ENCODE measurements at regions not wholly inside any gene's neighbourhood (a gene's known extent, or its start where the extent isn't known, plus 50 kb on each side); places are given as distances from the start of the nearest gene placed in this dataset.

DNA sequence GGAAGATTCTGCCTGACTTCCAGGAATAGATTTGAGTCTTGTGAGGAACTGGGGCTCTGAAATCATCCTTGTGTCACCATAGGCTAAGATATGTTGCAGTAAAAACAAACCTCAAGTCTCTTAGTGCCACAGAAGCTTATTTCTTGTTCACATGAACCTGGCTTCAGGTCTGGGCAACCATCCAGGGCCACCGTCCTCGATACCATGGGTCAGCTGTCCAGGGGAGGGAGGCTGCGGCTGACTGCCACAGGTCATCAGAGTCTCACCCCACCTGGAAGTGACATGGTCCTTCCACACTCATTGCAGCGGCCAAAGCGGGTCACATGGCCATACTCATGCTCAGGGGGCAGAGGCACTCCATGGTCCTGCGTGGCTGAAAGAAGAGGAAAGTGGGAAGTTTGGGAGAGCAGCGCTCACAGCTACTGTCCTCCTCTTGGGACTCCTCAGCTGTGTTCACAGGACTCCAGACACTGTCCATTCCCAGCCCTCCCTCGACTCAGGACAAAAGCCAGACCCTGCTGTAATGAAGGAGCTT is 284.5 kb downstream of the CBLN1 start:
- Mint-ChIP-seq H3K4me3 (ENCODE audit: low read depth) (no peak overlapping the region), H3K27ac (no peak overlapping the region), H3K27me3 (ENCODE audit: low read depth) (no peaks in the 10 kb centered on the region), H3K9me3 (no peaks in the 10 kb centered on the region), H3K4me1 (ENCODE audit: low read depth) (no peaks in the 10 kb centered on the region), H3K36me3 (ENCODE audit: low read depth) (no peaks in the 10 kb centered on the region)
- DNase-seq (ENCODE audit: low spot score), result no peak
- intact Hi-C loops (cut with micrococcal nuclease), result no loop called here

DNA sequence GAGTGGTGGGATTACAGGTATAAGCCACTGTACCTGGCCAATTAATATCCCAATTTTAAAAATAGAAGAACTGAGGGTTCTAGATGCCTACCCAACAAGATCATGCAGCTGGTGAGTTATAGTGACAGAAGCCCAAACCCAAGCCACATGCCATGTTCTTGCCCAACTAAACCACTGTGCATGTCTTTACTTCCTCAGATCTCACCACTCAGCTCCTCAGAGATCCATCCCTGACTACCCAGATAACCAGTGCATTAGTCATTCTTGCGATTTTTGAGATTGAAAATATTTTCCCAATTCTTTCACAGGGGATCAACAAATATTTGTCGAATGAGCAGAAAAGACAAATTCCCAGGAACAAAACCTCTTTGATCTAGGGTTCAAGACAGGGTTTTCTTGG is 303.1 kb downstream of the CBLN1 start:
- Mint-ChIP-seq H3K36me3 (ENCODE audit: low read depth) (no peaks in the 10 kb centered on the region), H3K9me3 (peaks cover 8% of the 10 kb centered on the region), H3K4me1 (ENCODE audit: low read depth) (no peaks in the 10 kb centered on the region), H3K27me3 (ENCODE audit: low read depth) (no peaks in the 10 kb centered on the region), H3K4me3 (ENCODE audit: low read depth) (no peak overlapping the region), H3K27ac (no peak overlapping the region)
- no peak for DNase-seq (ENCODE audit: low spot score)
- intact Hi-C loops (cut with micrococcal nuclease), result no loop called here

DNA sequence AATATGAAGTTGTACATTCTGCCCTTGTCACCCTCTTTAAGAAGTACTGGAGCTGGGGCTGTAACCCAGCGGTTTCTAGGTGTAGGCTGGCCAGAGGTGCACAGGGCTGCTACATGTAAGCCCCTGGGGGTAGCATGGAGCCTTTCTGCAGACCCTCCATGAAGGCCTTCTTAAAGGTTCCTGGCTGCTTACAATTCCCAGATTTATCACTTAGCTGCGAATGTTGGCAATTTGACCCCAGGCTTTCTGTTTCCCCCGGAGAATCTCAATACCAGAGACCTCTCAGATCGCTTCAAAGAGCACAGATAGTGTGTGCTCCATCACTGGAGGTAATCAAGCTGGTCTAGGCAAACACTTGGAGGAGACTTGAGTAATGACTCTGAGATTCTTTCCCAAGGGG is 309.4 kb downstream of the CBLN1 start:
- no peaks in the 10 kb centered on the region for H3K4me1 Mint-ChIP-seq (ENCODE audit: low read depth)
- peaks cover 7% of the 10 kb centered on the region for H3K9me3 Mint-ChIP-seq
- no peak for DNase-seq (ENCODE audit: low spot score)
- H3K27ac Mint-ChIP-seq, result no peak overlapping the region
- H3K36me3 Mint-ChIP-seq (ENCODE audit: low read depth), result no peaks in the 10 kb centered on the region
- no peaks in the 10 kb centered on the region for H3K27me3 Mint-ChIP-seq (ENCODE audit: low read depth)
- intact Hi-C loops (cut with micrococcal nuclease), result no loop called here
- no peak overlapping the region for H3K4me3 Mint-ChIP-seq (ENCODE audit: low read depth)

DNA sequence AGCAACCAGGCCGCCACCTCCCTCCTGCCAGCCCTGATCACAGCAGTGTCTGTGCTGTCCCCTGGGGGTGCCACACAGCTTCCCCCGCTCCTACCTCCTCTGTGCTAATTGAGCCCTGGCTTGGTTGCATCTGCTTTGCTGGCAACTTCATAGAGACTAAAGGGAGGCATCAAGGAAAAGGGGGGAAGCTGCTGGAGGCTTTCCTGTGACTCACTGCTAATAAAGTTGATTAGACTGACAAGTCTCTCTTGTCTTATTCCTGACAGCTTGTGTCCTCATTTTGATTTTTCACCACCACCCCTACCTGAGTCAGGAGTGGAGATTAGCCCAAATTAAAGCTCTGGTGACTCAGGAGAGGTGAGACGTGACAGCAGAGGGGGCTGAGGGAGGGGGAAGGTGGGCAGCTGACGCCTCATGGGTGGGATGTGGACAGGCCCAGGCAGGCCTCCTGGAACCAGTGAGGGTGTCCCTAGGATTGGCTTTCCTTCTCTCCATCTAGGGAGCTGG is 310.0 kb downstream of the CBLN1 start:
- H3K27ac Mint-ChIP-seq, result no peak overlapping the region
- H3K36me3 Mint-ChIP-seq (ENCODE audit: low read depth), result no peaks in the 10 kb centered on the region
- no peaks in the 10 kb centered on the region for H3K4me1 Mint-ChIP-seq (ENCODE audit: low read depth)
- intact Hi-C loops (cut with micrococcal nuclease), result no loop called here
- no peaks in the 10 kb centered on the region for H3K27me3 Mint-ChIP-seq (ENCODE audit: low read depth)
- no peak for DNase-seq (ENCODE audit: low spot score)
- peaks cover 7% of the 10 kb centered on the region for H3K9me3 Mint-ChIP-seq
- no peak overlapping the region for H3K4me3 Mint-ChIP-seq (ENCODE audit: low read depth)

DNA sequence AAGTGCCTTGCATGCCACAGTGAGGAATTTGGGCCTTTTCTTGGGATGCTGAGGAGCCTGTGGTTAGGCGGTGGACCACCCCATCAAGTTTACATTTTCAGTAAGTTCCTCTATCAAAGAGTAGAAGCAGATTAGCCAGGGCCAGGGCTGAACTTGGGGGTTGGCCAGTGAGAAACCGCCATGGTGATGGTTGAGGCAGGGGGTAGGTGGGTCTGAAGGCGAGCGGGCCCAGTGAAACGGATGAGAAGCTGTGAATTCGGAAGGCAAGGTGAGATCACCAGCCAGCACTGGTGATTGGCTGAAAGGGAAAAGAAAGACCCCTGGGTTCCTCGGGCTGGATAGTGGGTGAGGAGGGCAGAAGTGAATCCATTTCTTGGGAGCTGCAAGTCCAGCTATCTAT is 311.4 kb downstream of the CBLN1 start:
- Mint-ChIP-seq H3K36me3 (ENCODE audit: low read depth) (no peaks in the 10 kb centered on the region), H3K4me3 (ENCODE audit: low read depth) (no peak overlapping the region)
- intact Hi-C loops (cut with micrococcal nuclease), result no loop called here

DNA sequence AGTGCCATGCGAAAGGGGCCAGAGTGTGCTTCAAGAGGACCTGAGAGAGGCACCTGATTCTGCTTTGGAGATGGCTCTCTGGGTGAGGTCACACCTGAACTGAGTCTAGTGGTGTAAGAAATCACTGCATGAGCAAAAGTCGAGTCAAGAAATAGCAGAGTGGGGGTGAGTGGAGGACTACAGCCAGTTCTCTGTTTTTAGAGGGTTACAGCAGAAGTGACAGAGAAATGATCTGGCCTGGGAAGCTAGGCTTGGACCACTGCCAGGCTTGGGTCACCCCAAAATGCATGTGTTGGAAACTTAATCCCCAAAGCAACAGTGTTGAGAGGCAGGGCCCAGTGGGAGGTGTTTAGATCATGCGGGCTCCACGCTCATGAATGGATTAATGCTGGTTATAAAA is 312.0 kb downstream of the CBLN1 start:
- H3K4me3 Mint-ChIP-seq (ENCODE audit: low read depth), result no peak overlapping the region
- no peaks in the 10 kb centered on the region for H3K4me1 Mint-ChIP-seq (ENCODE audit: low read depth)
- no peak overlapping the region for H3K27ac Mint-ChIP-seq
- peaks cover 7% of the 10 kb centered on the region for H3K9me3 Mint-ChIP-seq
- no peaks in the 10 kb centered on the region for H3K36me3 Mint-ChIP-seq (ENCODE audit: low read depth)
- intact Hi-C loops (cut with micrococcal nuclease), result no loop called here
- no peak for DNase-seq (ENCODE audit: low spot score)
- no peaks in the 10 kb centered on the region for H3K27me3 Mint-ChIP-seq (ENCODE audit: low read depth)

More for the DNA sequence above, 311.4 kb downstream of the CBLN1 start:
- H3K4me1 Mint-ChIP-seq (ENCODE audit: low read depth), result no peaks in the 10 kb centered on the region
- H3K27me3 Mint-ChIP-seq (ENCODE audit: low read depth), result no peaks in the 10 kb centered on the region
- H3K27ac Mint-ChIP-seq, result no peak overlapping the region
- H3K9me3 Mint-ChIP-seq, result peaks cover 7% of the 10 kb centered on the region
- no peak for DNase-seq (ENCODE audit: low spot score)

DNA sequence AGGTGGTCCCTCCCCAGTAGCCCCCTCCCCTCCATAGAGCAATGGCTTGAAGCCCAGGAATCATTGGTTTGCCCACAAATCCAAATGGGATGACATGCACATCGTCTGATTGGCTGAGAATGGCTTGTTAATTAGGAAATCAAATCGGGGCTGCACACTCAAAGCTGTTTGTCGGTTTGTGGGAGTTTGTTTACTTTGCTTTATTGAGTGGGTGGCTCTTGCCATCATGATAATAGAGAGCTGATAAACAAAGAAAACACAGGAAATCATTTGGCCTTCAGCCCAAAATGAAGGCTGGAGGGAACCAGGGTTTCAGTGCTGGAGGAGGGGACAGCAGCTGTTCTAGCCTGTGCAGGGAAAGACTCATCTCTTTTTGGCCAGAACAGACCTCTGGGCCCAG is 316.3 kb downstream of the CBLN1 start:
- no peak overlapping the region for H3K27ac Mint-ChIP-seq
- no peaks in the 10 kb centered on the region for H3K4me1 Mint-ChIP-seq (ENCODE audit: low read depth)
- intact Hi-C loops (cut with micrococcal nuclease), result no loop called here
- peaks cover 3% of the 10 kb centered on the region for H3K9me3 Mint-ChIP-seq
- DNase-seq (ENCODE audit: low spot score), result no peak
- no peaks in the 10 kb centered on the region for H3K36me3 Mint-ChIP-seq (ENCODE audit: low read depth)
- H3K27me3 Mint-ChIP-seq (ENCODE audit: low read depth), result no peaks in the 10 kb centered on the region
- no peak overlapping the region for H3K4me3 Mint-ChIP-seq (ENCODE audit: low read depth)

DNA sequence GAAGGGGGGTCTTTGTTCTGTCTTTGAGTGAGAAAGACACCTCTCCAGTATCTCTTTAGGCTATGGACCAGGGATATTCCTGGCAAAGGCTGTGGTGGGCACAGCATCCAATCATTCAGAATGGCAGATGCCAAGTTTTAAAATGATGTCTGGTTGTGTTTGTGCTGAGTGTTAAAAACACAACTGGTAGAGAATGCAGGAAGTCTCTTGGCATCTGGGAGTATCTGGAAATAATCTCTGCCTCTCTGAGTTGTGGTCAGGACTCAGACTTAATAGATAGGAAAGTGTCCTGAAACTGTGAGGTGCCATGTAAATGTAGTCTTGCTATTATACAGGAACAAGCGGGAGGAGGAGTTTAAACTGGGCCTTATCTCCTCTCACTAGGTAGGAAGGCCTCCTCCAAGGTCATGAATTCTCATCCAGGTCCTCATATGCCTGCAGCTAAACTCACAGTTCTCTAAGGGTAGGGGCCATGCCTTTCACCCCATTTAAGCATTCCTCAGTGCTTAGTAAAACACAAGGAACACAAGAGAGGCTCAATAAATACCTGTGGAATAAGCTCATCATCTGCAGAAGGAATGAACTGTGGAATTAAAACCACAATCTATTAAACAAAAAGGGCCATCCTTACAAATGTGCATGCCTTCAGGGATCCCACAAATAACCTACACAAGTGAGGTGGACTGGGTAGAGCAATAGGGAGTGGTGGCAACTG is 317.6 kb downstream of the CBLN1 start:
- intact Hi-C loops (cut with micrococcal nuclease), result no loop called here
- no peak overlapping the region for H3K27ac Mint-ChIP-seq
- DNase-seq (ENCODE audit: low spot score), result no peak
- peaks cover 3% of the 10 kb centered on the region for H3K9me3 Mint-ChIP-seq
- no peaks in the 10 kb centered on the region for H3K4me1 Mint-ChIP-seq (ENCODE audit: low read depth)
- no peaks in the 10 kb centered on the region for H3K27me3 Mint-ChIP-seq (ENCODE audit: low read depth)
- no peaks in the 10 kb centered on the region for H3K36me3 Mint-ChIP-seq (ENCODE audit: low read depth)
- no peak overlapping the region for H3K4me3 Mint-ChIP-seq (ENCODE audit: low read depth)

DNA sequence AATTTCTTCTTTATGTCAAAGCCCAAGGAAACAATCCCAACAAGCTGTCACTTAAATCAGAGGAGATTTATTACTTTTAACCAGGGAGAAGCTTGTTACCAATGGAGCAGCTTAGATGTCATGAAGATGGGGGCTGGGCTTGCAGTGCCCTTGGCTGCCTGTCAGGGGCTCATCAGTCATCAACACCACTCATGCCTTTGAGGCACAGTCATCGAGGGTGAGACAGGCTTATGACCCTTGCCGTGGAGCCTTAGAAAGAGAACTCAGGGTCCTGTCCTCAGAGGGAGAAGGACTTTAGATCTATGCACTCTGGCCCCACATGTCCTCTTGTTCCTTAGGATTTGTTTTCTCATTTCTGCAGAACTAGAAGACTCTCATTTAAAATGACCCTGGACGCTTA is 318.3 kb downstream of the CBLN1 start:
- no peaks in the 10 kb centered on the region for H3K27me3 Mint-ChIP-seq (ENCODE audit: low read depth)

DNA sequence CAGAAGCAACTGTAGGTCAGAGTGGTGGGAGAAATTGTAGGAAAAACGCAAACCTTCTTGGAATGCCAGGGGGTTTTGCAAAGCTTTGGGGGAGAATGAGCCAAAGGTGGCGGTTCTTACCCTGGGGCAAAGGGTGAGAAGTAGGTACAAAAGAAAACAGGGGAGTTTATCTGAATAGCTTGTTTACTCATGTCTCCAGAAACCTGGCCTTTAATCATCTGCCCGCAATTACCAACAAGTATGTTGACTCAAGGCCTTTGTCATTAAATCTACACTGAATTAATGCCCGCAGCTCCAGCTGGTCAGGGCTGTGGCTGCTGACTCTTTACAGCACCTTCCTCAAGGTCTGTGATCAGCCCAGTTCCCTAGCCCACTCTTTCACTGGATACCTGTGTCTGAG is 320.1 kb downstream of the CBLN1 start:
- intact Hi-C loops (cut with micrococcal nuclease), result no loop called here
- no peaks in the 10 kb centered on the region for H3K27me3 Mint-ChIP-seq (ENCODE audit: low read depth)
- H3K4me1 Mint-ChIP-seq (ENCODE audit: low read depth), result no peaks in the 10 kb centered on the region

More for the DNA sequence above, 318.3 kb downstream of the CBLN1 start:
- Mint-ChIP-seq H3K4me3 (ENCODE audit: low read depth) (no peak overlapping the region), H3K4me1 (ENCODE audit: low read depth) (no peaks in the 10 kb centered on the region), H3K9me3 (peaks cover 3% of the 10 kb centered on the region), H3K27ac (no peak overlapping the region), H3K36me3 (ENCODE audit: low read depth) (no peaks in the 10 kb centered on the region)
- DNase-seq (ENCODE audit: low spot score), result no peak
- intact Hi-C loops (cut with micrococcal nuclease), result no loop called here

DNA sequence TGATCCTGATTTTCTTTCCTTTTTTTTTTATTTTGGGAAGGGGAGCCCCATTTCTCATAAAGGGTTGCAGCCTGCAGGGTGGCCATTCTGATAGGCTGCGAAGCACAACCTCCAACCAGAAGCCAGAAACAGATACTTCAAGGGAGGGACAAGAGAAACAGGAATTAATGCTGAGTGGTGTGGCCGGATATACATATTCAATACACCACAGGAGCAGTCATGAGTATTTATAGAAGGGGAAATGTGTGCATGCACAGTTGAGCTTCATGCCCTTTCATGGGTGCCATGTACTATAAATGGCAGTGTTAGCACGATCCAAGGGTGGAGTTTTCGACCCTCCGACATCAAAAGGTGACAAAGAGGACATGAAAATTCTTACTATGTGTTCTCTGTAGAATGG is 320.8 kb downstream of the CBLN1 start:
- no peaks in the 10 kb centered on the region for H3K4me1 Mint-ChIP-seq (ENCODE audit: low read depth)
- no peak for DNase-seq (ENCODE audit: low spot score)
- no peaks in the 10 kb centered on the region for H3K27me3 Mint-ChIP-seq (ENCODE audit: low read depth)
- H3K36me3 Mint-ChIP-seq (ENCODE audit: low read depth), result no peaks in the 10 kb centered on the region
- no peaks in the 10 kb centered on the region for H3K9me3 Mint-ChIP-seq
- no peak overlapping the region for H3K4me3 Mint-ChIP-seq (ENCODE audit: low read depth)
- no peak overlapping the region for H3K27ac Mint-ChIP-seq
- intact Hi-C loops (cut with micrococcal nuclease), result no loop called here

More for the DNA sequence above, 320.1 kb downstream of the CBLN1 start:
- H3K27ac Mint-ChIP-seq, result no peak overlapping the region
- H3K36me3 Mint-ChIP-seq (ENCODE audit: low read depth), result no peaks in the 10 kb centered on the region
- H3K9me3 Mint-ChIP-seq, result no peaks in the 10 kb centered on the region
- DNase-seq (ENCODE audit: low spot score), result no peak
- no peak overlapping the region for H3K4me3 Mint-ChIP-seq (ENCODE audit: low read depth)

DNA sequence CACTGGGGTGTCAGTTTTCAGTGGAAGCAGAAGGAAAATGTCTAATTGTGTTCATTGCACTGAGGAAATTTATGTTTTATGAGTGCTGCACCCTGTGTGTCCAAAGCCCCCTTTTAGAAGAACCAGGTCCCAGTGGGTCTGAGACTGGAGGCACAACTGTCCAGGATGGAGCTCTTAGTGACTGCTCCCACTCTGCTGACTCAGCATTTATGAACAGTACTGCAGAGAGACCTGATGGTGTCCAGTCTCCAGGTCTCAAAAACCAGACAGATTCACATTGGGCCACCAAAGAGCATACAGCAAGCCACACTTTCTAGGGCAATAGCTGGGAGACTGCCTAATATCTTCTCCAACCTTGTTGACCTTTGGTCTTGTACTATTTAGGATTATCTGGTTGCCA is 321.9 kb downstream of the CBLN1 start:
- H3K27ac Mint-ChIP-seq, result no peak overlapping the region
- no peaks in the 10 kb centered on the region for H3K36me3 Mint-ChIP-seq (ENCODE audit: low read depth)
- no peaks in the 10 kb centered on the region for H3K9me3 Mint-ChIP-seq
- no peak overlapping the region for H3K4me3 Mint-ChIP-seq (ENCODE audit: low read depth)
- no peaks in the 10 kb centered on the region for H3K4me1 Mint-ChIP-seq (ENCODE audit: low read depth)
- intact Hi-C loops (cut with micrococcal nuclease), result no loop called here
- H3K27me3 Mint-ChIP-seq (ENCODE audit: low read depth), result no peaks in the 10 kb centered on the region
- no peak for DNase-seq (ENCODE audit: low spot score)

DNA sequence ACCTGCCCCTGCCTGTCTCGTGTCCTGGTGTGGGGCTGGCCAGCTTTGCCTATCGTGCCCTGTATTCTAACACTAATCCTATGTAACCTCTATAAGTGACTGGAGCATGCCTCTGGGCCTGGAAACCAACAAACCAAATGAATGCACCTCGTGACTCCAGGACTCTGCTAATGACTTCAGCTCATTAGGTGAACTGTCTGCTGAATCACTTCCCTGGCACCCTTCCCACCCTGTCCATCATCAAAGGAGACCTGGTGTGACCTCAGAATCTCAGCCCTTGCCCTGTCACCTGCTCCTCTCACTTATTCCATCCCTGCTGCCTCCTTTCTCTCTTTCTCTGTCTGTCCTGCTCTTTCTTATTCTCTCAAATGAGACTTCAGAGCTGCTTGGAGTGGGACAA is 322.4 kb downstream of the CBLN1 start:
- Mint-ChIP-seq H3K27me3 (ENCODE audit: low read depth) (no peaks in the 10 kb centered on the region), H3K4me3 (ENCODE audit: low read depth) (no peak overlapping the region), H3K36me3 (ENCODE audit: low read depth) (no peaks in the 10 kb centered on the region), H3K9me3 (no peaks in the 10 kb centered on the region), H3K4me1 (ENCODE audit: low read depth) (no peaks in the 10 kb centered on the region), H3K27ac (no peak overlapping the region)
- DNase-seq (ENCODE audit: low spot score), result no peak
- intact Hi-C loops (cut with micrococcal nuclease), result no loop called here
